H1 (cell line): ENCODE measurements at regions not wholly inside any gene's neighbourhood (a gene's known extent, or its start where the extent isn't known, plus 50 kb on each side); places are given as distances from the start of the nearest gene placed in this dataset.

Source experiments
- CTCF ChIA-PET: fragments of 300-600 bp; sonication (Branson Sonifier 250); formaldehyde crosslinking; loops from one replicate; lab custom pipeline; 2021; ENCODE audit not compliant: partially characterized antibody; lab: Charles Lee
- POLR2A ChIA-PET: fragments of 300-600 bp; sonication (Branson Sonifier 250); formaldehyde crosslinking; loops from one replicate; lab custom pipeline; 2021; ENCODE audit warnings: inconsistent platforms; ENCODE audit not compliant: partially characterized antibody; lab: Charles Lee
- DNase-seq, 2 experiments: peaks; one replicate each; pipeline versions ENCODE4 v3.0.0 to v3.0.0-alpha.2; 2010 to 2022; ENCODE audit warnings: low spot score in 2 of 2, low read depth in 1 of 2, mixed read lengths in 1 of 2
- FAIRE-seq: peaks from 2 replicates; lab custom pipeline; 2011; peaks lifted over from hg19 to GRCh38; lab: Jason Lieb, UNC
- H2AFZ ChIP-seq: 2 replicates; pipeline ENCODE4 v1.8.1; 2012; ENCODE audit warnings: low read length, inconsistent platforms
- H2AK5ac ChIP-seq: 2 replicates; pipeline ENCODE4 v1.6.1; 2013; ENCODE audit warnings: low read depth, low read length
- H2BK120ac ChIP-seq: replicated peaks from 2 replicates; pipeline ENCODE3; 2013; ENCODE audit warnings: low read depth, low read length, inconsistent platforms
- H2BK12ac ChIP-seq: 2 replicates; pipeline ENCODE4 v1.6.1; 2013; ENCODE audit warnings: low read depth, low read length
- H2BK15ac ChIP-seq: 2 replicates; pipeline ENCODE4 v1.6.1; 2013; ENCODE audit warnings: low read length
- H2BK20ac ChIP-seq: 2 replicates; pipeline ENCODE4 v1.6.1; 2013; ENCODE audit warnings: low read length
- H2BK5ac ChIP-seq: 2 replicates; pipeline ENCODE4 v1.6.1; 2013; ENCODE audit warnings: low read depth, low read length
- H3K14ac ChIP-seq: 2 replicates; pipeline ENCODE4 v1.6.1; 2013; ENCODE audit warnings: inconsistent platforms; ENCODE audit not compliant: insufficient read length
- H3K18ac ChIP-seq: 2 replicates; pipeline ENCODE4 v1.6.1; 2013; ENCODE audit warnings: low read length; ENCODE audit errors: extremely low read depth
- H3K23ac ChIP-seq: 2 replicates; pipeline ENCODE4 v1.6.1; 2013; ENCODE audit warnings: inconsistent platforms; ENCODE audit not compliant: insufficient read length
- H3K23me2 ChIP-seq: 2 replicates; pipeline ENCODE4 v1.6.1; 2013; ENCODE audit warnings: low read depth, low read length
- H3K27ac ChIP-seq: 2 replicates; pipeline ENCODE4 v1.6.1; 2011; ENCODE audit warnings: low read depth, low read length, inconsistent platforms
- H3K27me3 ChIP-seq, 4 experiments: replicated peaks in 1 of 4; 1 replicate in 1 of 4; 2 replicates in 3 of 4; pipeline versions ENCODE4 v1.6.1 to v1.8.1; 2011 to 2013; ENCODE audit warnings: low read length in 3 of 4, mild to moderate bottlenecking in 3 of 4, inconsistent platforms in 2 of 4, mixed read lengths in 2 of 4, moderate library complexity in 1 of 4; ENCODE audit not compliant: control insufficient read depth in 3 of 4, insufficient read depth in 3 of 4; ENCODE audit errors: extremely low read depth in 1 of 4
- H3K36me3 ChIP-seq, 4 experiments: 2 replicates each; pipeline versions ENCODE4 v1.6.1 to v1.8.1; 2011 to 2013; ENCODE audit warnings: mild to moderate bottlenecking in 4 of 4, low read length in 3 of 4, moderate library complexity in 2 of 4, control low read depth in 1 of 4, inconsistent platforms in 1 of 4; ENCODE audit not compliant: insufficient read depth in 4 of 4, control insufficient read depth in 2 of 4
- H3K4ac ChIP-seq: replicated peaks from 2 replicates; pipeline ENCODE3; 2013; ENCODE audit warnings: low read length, low read depth, mixed read lengths, inconsistent platforms; ENCODE audit not compliant: insufficient read length
- H3K4me1 ChIP-seq, 4 experiments: replicated peaks in 1 of 4; 1 replicate in 1 of 4; 2 replicates in 3 of 4; pipeline versions ENCODE4 v1.6.1 to v1.8.1; 2011 to 2013; ENCODE audit warnings: low read length in 3 of 4, inconsistent platforms in 2 of 4, mixed read lengths in 1 of 4; ENCODE audit not compliant: insufficient read depth in 4 of 4, control insufficient read depth in 3 of 4
- H3K4me2 ChIP-seq, 2 experiments: 2 replicates each; pipeline versions ENCODE4 v1.6.1 to v1.8.1; 2011 to 2013; ENCODE audit warnings: low read depth in 2 of 2, low read length in 2 of 2, control low read depth in 1 of 2, inconsistent platforms in 1 of 2, mild to moderate bottlenecking in 1 of 2; ENCODE audit not compliant: insufficient read depth in 1 of 2
- H3K4me3 ChIP-seq, 4 experiments: fragments of 200-600, 300-600 bp in 1 of 4; sonication (generic), shearing (Covaris generic), sonication (Bioruptor Twin) in 1 of 4; 2 replicates each; pipeline versions ENCODE4 v1.5.1 to v1.8.1; 2011 to 2016; ENCODE audit warnings: low read length in 4 of 4, low read depth in 3 of 4, control low read depth in 2 of 4, inconsistent platforms in 2 of 4, mild to moderate bottlenecking in 2 of 4, mixed read lengths in 1 of 4, moderate library complexity in 1 of 4; ENCODE audit not compliant: insufficient read depth in 2 of 4; ENCODE audit errors: extremely low read depth in 1 of 4
- H3K56ac ChIP-seq: replicated peaks from 2 replicates; pipeline ENCODE3; 2013; ENCODE audit warnings: low read depth, mild to moderate bottlenecking, mixed read lengths, low read length, inconsistent platforms; ENCODE audit not compliant: insufficient read length
- H3K79me1 ChIP-seq: 2 replicates; pipeline ENCODE4 v1.6.1; 2013; ENCODE audit warnings: low read depth, low read length, control low read depth
- H3K79me2 ChIP-seq, 2 experiments: 2 replicates each; pipeline versions ENCODE4 v1.6.1 to v1.8.1; 2012 to 2013; ENCODE audit warnings: low read length in 2 of 2, mild to moderate bottlenecking in 2 of 2, inconsistent platforms in 1 of 2; ENCODE audit not compliant: insufficient read depth in 2 of 2, control insufficient read depth in 1 of 2
- H3K9ac ChIP-seq, 4 experiments: replicated peaks in 1 of 4; 1 replicate in 1 of 4; 2 replicates in 3 of 4; pipeline versions ENCODE4 v1.6.1 to v1.8.1; 2011 to 2013; ENCODE audit warnings: low read depth in 3 of 4, low read length in 3 of 4, control low read depth in 2 of 4, mild to moderate bottlenecking in 2 of 4, moderate library complexity in 2 of 4, inconsistent platforms in 1 of 4; ENCODE audit errors: extremely low read depth in 1 of 4
- H3K9me3 ChIP-seq, 2 experiments: 2 replicates each; pipeline versions ENCODE4 v1.6.1 to v1.8.1; 2012 to 2013; ENCODE audit warnings: mild to moderate bottlenecking in 2 of 2, moderate library complexity in 2 of 2, control low read depth in 1 of 2, inconsistent platforms in 1 of 2, low read depth in 1 of 2, low read length in 1 of 2, mixed read lengths in 1 of 2; ENCODE audit not compliant: insufficient read depth in 2 of 2
- H4K20me1 ChIP-seq, 2 experiments: replicated peaks in 1 of 2; 2 replicates each; pipeline versions ENCODE3 to v1.8.1; 2011 to 2013; ENCODE audit warnings: inconsistent platforms in 2 of 2, low read length in 2 of 2, mild to moderate bottlenecking in 1 of 2; ENCODE audit not compliant: insufficient read depth in 2 of 2, control insufficient read depth in 1 of 2
- H4K5ac ChIP-seq: 2 replicates; pipeline ENCODE4 v1.6.1; 2013; ENCODE audit warnings: low read length, low read depth, mixed read lengths, inconsistent platforms; ENCODE audit not compliant: insufficient read length
- H4K8ac ChIP-seq: 2 replicates; pipeline ENCODE4 v1.8.0; 2013; ENCODE audit warnings: mild to moderate bottlenecking, moderate library complexity, low read length, inconsistent platforms; ENCODE audit not compliant: insufficient read depth; ENCODE audit errors: extremely low read depth
- H4K91ac ChIP-seq: replicated peaks from 2 replicates; pipeline ENCODE3; 2013; ENCODE audit warnings: low read length, mixed read lengths, inconsistent platforms; ENCODE audit not compliant: insufficient read length
- CHD7 ChIP-seq: fragments of 300-600 bp; sonication (generic); IDR thresholded peaks from 2 replicates; pipeline ENCODE4 v1.7.1; 2012; ENCODE audit warnings: low read length, moderate library complexity, mild to moderate bottlenecking, inconsistent platforms; ENCODE audit not compliant: insufficient replicate concordance
- WGBS, 2 experiments: shearing (Covaris generic) in 1 of 2; methylation state at CpG; one replicate each; pipeline versions ENCODE4 v1.1.6 to v1.1.7; 2013 to 2015; ENCODE audit warnings: low lambda C conversion rate in 2 of 2, mixed read lengths in 2 of 2, inconsistent platforms in 1 of 2, low coverage in 1 of 2, missing lambda C conversion rate in 1 of 2; ENCODE audit not compliant: insufficient replicate concordance in 2 of 2, insufficient coverage in 1 of 2, insufficient read length in 1 of 2; ENCODE audit errors: extremely low coverage in 1 of 2, missing lambda C conversion rate in 1 of 2; 5-methylcytosine and 5-hydroxymethylcytosine counted together

DNA sequence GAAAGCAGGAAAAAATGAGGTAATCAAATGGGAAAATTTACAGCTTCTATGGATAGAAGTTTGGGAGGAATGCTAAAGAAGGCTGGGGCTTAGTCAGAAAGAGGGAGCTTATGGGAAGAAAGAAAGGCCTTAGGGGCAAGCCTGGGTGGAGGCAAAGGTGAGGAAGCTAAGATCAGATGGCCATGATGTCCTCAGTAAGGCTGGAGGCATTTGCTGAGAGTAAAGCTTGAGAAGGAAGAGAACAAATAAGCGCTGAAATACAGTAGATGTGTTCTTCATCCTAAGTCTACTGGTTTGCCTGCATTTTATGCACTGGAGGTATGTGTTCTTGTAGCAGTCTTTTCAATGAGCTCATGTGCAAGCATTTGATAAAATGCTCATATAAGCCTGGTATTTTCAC, 355.4 kb downstream of the BRINP2 start:
- H2AK5ac ChIP-seq = no peak overlapping the region
- no peaks in the 10 kb centered on the region for H3K9me3 ChIP-seq
- H3K9ac ChIP-seq = no peak overlapping the region
- no peak overlapping the region for H4K8ac ChIP-seq
- no peak overlapping the region for H3K23ac ChIP-seq
- no peak overlapping the region for H4K5ac ChIP-seq
- no peak overlapping the region for H3K18ac ChIP-seq
- ChIA-PET POLR2A (no interaction called here), CTCF (no interaction called here)
- no peak overlapping the region for H3K56ac ChIP-seq
- peaks cover 0 to 2% (median 0%) of the 10 kb centered on the region in 4 experiments; a peak in 2 of 7 replicates for H3K4me1 ChIP-seq
- FAIRE-seq (no peak), DNase-seq (no peak)
- no peaks in the 10 kb centered on the region for H3K79me2 ChIP-seq
- H2BK120ac ChIP-seq = no peak overlapping the region
- no peak overlapping the region for H3K4ac ChIP-seq
- H3K14ac ChIP-seq = no peak overlapping the region
- H2BK15ac ChIP-seq = no peak overlapping the region
- no peak overlapping the region for H3K4me2 ChIP-seq
- 93% methylated on average over 1 of the region's 1 CpG; no CpG with 5 or more reads in 1 of the 2 experiments for WGBS, 2 experiments
- no peak overlapping the region for H2BK12ac ChIP-seq
- no peak overlapping the region for H2BK20ac ChIP-seq
- H3K36me3 ChIP-seq = no peaks in the 10 kb centered on the region
- no peaks in the 10 kb centered on the region for H3K23me2 ChIP-seq
- no peaks in the 10 kb centered on the region for H3K79me1 ChIP-seq
- H4K20me1 ChIP-seq = no peaks in the 10 kb centered on the region
- no peak overlapping the region for H4K91ac ChIP-seq
- H2BK5ac ChIP-seq = no peak overlapping the region
- no peak overlapping the region for H2AFZ ChIP-seq
- H3K4me3 ChIP-seq = no peak overlapping the region
- no peak overlapping the region for H3K27ac ChIP-seq
- H3K27me3 ChIP-seq = no peaks in the 10 kb centered on the region
- TF ChIP-seq CHD7 = no peak
